SK-N-SH (cell line): ENCODE measurements at regions not wholly inside any gene's neighbourhood (a gene's known extent, or its start where the extent isn't known, plus 50 kb on each side); places are given as distances from the start of the nearest gene placed in this dataset.

Experiments used
- CTCF ChIA-PET: fragments of 300-600, 350-600 bp; formaldehyde crosslinking; extraction: SDS; loops from one replicate; lab custom pipeline; 2021; lab: Yijun Ruan, JAX
- POLR2A ChIA-PET: fragments of 350-600 bp; sonication (Branson Sonifier 250); formaldehyde crosslinking; extraction: SDS; loops from one replicate; lab custom pipeline; 2020; ENCODE audit warnings: antibody characterized with exemption, inconsistent platforms; lab: Yijun Ruan, JAX
- DNase-seq: peaks from one replicate; pipeline ENCODE4 v3.0.0; 2012
- H2AFZ ChIP-seq: fragments of 200-600 bp; sonication (generic); 2 replicates; pipeline ENCODE4 v1.8.1; 2016; ENCODE audit warnings: antibody characterized with exemption, mild to moderate bottlenecking, low read depth
- H3F3A ChIP-seq: fragments of 200-600 bp; sonication (generic); replicated peaks from 2 replicates; pipeline ENCODE3; 2016; ENCODE audit warnings: antibody characterized with exemption, mild to moderate bottlenecking; ENCODE audit not compliant: insufficient read depth
- H3K27ac ChIP-seq, 2 experiments: fragments of 200-500 bp in 1 of 2; fragments of 200-600 bp in 1 of 2; sonication (Bioruptor generic) in 1 of 2; sonication (generic), shearing (Covaris generic) in 1 of 2; 2 replicates each; pipeline versions ENCODE4 v1.5.1 to v1.6.1; 2014 to 2016; ENCODE audit warnings: low read depth in 2 of 2, inconsistent platforms in 1 of 2, low read length in 1 of 2, mild to moderate bottlenecking in 1 of 2, mixed read lengths in 1 of 2
- H3K27me3 ChIP-seq: fragments of 200-600 bp; sonication (generic), shearing (Covaris generic); 2 replicates; pipeline ENCODE4 v1.6.1; 2016; ENCODE audit warnings: mixed run types; ENCODE audit not compliant: insufficient read depth
- H3K36me3 ChIP-seq, 2 experiments: fragments of 200-500 bp in 1 of 2; fragments of 200-600 bp in 1 of 2; sonication (Bioruptor generic) in 1 of 2; sonication (generic) in 1 of 2; replicated peaks in 1 of 2; 2 replicates each; pipeline versions ENCODE3 to v1.5.1; 2014 to 2016; ENCODE audit warnings: low read length in 1 of 2, mild to moderate bottlenecking in 1 of 2; ENCODE audit not compliant: insufficient read depth in 2 of 2, control insufficient read depth in 1 of 2
- H3K4me1 ChIP-seq, 2 experiments: fragments of 200-500 bp in 1 of 2; fragments of 200-600 bp in 1 of 2; sonication (Bioruptor generic) in 1 of 2; sonication (generic), shearing (Covaris generic) in 1 of 2; 2 replicates each; pipeline versions ENCODE4 v1.5.1 to v1.6.1; 2014 to 2016; ENCODE audit warnings: low read depth in 1 of 2, low read length in 1 of 2, mixed run types in 1 of 2; ENCODE audit not compliant: insufficient read depth in 2 of 2, control insufficient read depth in 1 of 2
- H3K4me2 ChIP-seq: fragments of 200-600 bp; sonication (generic), shearing (Covaris generic); 2 replicates; pipeline ENCODE4 v1.6.1; 2017; ENCODE audit warnings: mixed run types
- H3K4me3 ChIP-seq, 2 experiments: fragments of 200-500 bp in 1 of 2; fragments of 200-600 bp in 1 of 2; sonication (Bioruptor generic) in 1 of 2; sonication (generic), shearing (Covaris generic) in 1 of 2; 2 replicates each; pipeline versions ENCODE4 v1.5.1 to v1.8.1; 2014 to 2016; ENCODE audit warnings: low read depth in 2 of 2, inconsistent platforms in 1 of 2, low read length in 1 of 2, mild to moderate bottlenecking in 1 of 2, mixed read lengths in 1 of 2, moderate library complexity in 1 of 2
- H3K79me2 ChIP-seq: fragments of 200-600 bp; sonication (generic); 2 replicates; pipeline ENCODE4 v1.8.1; 2017; ENCODE audit warnings: mild to moderate bottlenecking; ENCODE audit not compliant: insufficient read depth
- H3K9ac ChIP-seq: fragments of 200-600 bp; sonication (generic); 2 replicates; pipeline ENCODE4 v1.6.1; 2017; ENCODE audit warnings: mixed run types
- H3K9me2 ChIP-seq: fragments of 200-600 bp; sonication (generic); 2 replicates; pipeline ENCODE4 v1.6.1; 2017; ENCODE audit warnings: mixed run types
- H3K9me3 ChIP-seq: fragments of 200-600 bp; sonication (generic); 2 replicates; pipeline ENCODE4 v1.6.1; 2017; ENCODE audit warnings: mixed run types, mild to moderate bottlenecking, moderate library complexity
- H4K20me1 ChIP-seq: fragments of 200-600 bp; sonication (generic); 2 replicates; pipeline ENCODE4 v1.6.1; 2017; ENCODE audit warnings: mild to moderate bottlenecking, mixed run types; ENCODE audit not compliant: insufficient read depth
- ELF1 ChIP-seq: IDR thresholded peaks from 2 replicates; pipeline ENCODE4 v1.4.0; 2012
- FOXJ3 ChIP-seq: sonication (generic); formaldehyde crosslinking; IDR thresholded peaks from 2 replicates; pipeline ENCODE4 v1.5.1; 2020; ENCODE audit warnings: mild to moderate bottlenecking, missing genetic modification reagents
- FOXM1 ChIP-seq: IDR thresholded peaks from 2 replicates; pipeline ENCODE4 v1.4.0; 2012; ENCODE audit warnings: low read depth, mild to moderate bottlenecking
- MXI1 ChIP-seq: IDR thresholded peaks from 2 replicates; pipeline ENCODE4 v1.6.1; 2012; ENCODE audit warnings: mild to moderate bottlenecking, low read depth, low read length, improper control_type of control experiment
- NRF1 ChIP-seq: IDR thresholded peaks from 2 replicates; pipeline ENCODE4 v1.6.1; 2012; ENCODE audit warnings: low read depth, mild to moderate bottlenecking, low read length
- RCOR1 ChIP-seq: fragments of 150-350 bp; IDR thresholded peaks from 2 replicates; pipeline ENCODE4 v1.6.1; 2017; ENCODE audit warnings: antibody characterized with exemption, low read length
- SIN3A ChIP-seq: IDR thresholded peaks from 2 replicates; pipeline ENCODE4 v1.6.1; 2012; ENCODE audit warnings: low read depth, mild to moderate bottlenecking, low read length, moderate library complexity, borderline replicate concordance
- SMC3 ChIP-seq: IDR thresholded peaks from 2 replicates; pipeline ENCODE4 v1.6.1; 2012; ENCODE audit warnings: low read depth, low read length, improper control_type of control experiment
- TEAD4 ChIP-seq: IDR thresholded peaks from 2 replicates; pipeline ENCODE4 v1.4.0; 2012; ENCODE audit warnings: mild to moderate bottlenecking, borderline replicate concordance; ENCODE audit not compliant: insufficient read depth
- WGBS: methylation state at CpG from one replicate; pipeline ENCODE4 v1.1.6; 2017; ENCODE audit warnings: low lambda C conversion rate; 5-methylcytosine and 5-hydroxymethylcytosine counted together
- TF ChIP-seq, protein P1 (sequence below): IDR thresholded peaks from 2 replicates; pipeline ENCODE4 v1.6.1; 2012; ENCODE audit warnings: mild to moderate bottlenecking, low read depth, low read length, moderate library complexity
- TF ChIP-seq, protein P2 (sequence below): fragments of 150-350 bp; IDR thresholded peaks from 2 replicates; pipeline ENCODE4 v1.6.1; 2017; ENCODE audit warnings: antibody characterized with exemption, low read length, low read depth, borderline replicate concordance
- TF ChIP-seq, protein P3 (sequence below): IDR thresholded peaks from 2 replicates; pipeline ENCODE4 v1.4.0; 2012; ENCODE audit warnings: low read depth
- TF ChIP-seq, protein P4 (sequence below): IDR thresholded peaks from 2 replicates; pipeline ENCODE4 v1.4.0; 2012; ENCODE audit warnings: low read depth, borderline replicate concordance
- TF ChIP-seq, protein P5 (sequence below): IDR thresholded peaks from 2 replicates; pipeline ENCODE4 v1.4.0; 2012; ENCODE audit warnings: low read depth, borderline replicate concordance
- TF ChIP-seq, protein P6 (sequence below): IDR thresholded peaks from 2 replicates; pipeline ENCODE4; 2012

DNA sequence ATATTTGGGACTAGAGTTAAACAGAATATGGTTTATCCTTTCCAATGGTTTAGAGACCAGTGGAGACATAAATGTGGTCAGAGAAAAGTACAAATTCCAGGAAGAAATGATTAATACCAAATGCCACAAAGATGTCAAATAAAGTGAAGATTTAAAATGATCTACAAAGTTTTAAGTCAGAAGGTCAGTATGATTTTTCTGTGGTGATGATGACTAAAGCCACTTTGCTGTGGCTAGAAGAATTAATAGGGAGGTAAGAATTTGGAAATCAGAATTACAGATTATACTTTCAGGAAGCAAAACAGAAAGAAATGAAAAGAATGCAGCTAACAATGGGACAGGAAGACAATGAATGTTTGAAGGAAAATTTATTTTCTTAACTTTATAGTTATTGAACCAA is 91.5 kb upstream of the CDH7 start:
- no peaks in the 10 kb centered on the region for H3K27me3 ChIP-seq
- H3K9me3 ChIP-seq: no peaks in the 10 kb centered on the region
- H3K4me1 ChIP-seq: no peaks in the 10 kb centered on the region
- H3K36me3 ChIP-seq: no peaks in the 10 kb centered on the region
- H3K4me2 ChIP-seq: no peak overlapping the region
- no peaks in the 10 kb centered on the region for H3F3A ChIP-seq
- no peaks in the 10 kb centered on the region for H3K79me2 ChIP-seq
- CTCF ChIA-PET: no interaction called here
- no peak for DNase-seq
- TF ChIP-seq MXI1: no peak
- no peak for TF ChIP-seq ELF1
- TF ChIP-seq SMC3: no peak
- no peak for TF ChIP-seq FOXM1
- TF ChIP-seq, protein P1, sequence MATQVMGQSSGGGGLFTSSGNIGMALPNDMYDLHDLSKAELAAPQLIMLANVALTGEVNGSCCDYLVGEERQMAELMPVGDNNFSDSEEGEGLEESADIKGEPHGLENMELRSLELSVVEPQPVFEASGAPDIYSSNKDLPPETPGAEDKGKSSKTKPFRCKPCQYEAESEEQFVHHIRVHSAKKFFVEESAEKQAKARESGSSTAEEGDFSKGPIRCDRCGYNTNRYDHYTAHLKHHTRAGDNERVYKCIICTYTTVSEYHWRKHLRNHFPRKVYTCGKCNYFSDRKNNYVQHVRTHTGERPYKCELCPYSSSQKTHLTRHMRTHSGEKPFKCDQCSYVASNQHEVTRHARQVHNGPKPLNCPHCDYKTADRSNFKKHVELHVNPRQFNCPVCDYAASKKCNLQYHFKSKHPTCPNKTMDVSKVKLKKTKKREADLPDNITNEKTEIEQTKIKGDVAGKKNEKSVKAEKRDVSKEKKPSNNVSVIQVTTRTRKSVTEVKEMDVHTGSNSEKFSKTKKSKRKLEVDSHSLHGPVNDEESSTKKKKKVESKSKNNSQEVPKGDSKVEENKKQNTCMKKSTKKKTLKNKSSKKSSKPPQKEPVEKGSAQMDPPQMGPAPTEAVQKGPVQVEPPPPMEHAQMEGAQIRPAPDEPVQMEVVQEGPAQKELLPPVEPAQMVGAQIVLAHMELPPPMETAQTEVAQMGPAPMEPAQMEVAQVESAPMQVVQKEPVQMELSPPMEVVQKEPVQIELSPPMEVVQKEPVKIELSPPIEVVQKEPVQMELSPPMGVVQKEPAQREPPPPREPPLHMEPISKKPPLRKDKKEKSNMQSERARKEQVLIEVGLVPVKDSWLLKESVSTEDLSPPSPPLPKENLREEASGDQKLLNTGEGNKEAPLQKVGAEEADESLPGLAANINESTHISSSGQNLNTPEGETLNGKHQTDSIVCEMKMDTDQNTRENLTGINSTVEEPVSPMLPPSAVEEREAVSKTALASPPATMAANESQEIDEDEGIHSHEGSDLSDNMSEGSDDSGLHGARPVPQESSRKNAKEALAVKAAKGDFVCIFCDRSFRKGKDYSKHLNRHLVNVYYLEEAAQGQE: no peak
- no peak for TF ChIP-seq RCOR1
- TF ChIP-seq FOXJ3: no peak
- TF ChIP-seq, protein P2, sequence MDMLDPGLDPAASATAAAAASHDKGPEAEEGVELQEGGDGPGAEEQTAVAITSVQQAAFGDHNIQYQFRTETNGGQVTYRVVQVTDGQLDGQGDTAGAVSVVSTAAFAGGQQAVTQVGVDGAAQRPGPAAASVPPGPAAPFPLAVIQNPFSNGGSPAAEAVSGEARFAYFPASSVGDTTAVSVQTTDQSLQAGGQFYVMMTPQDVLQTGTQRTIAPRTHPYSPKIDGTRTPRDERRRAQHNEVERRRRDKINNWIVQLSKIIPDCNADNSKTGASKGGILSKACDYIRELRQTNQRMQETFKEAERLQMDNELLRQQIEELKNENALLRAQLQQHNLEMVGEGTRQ: no peak
- no peak for TF ChIP-seq SIN3A
- TF ChIP-seq, protein P3, sequence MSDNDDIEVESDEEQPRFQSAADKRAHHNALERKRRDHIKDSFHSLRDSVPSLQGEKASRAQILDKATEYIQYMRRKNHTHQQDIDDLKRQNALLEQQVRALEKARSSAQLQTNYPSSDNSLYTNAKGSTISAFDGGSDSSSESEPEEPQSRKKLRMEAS: no peak
- TF ChIP-seq, all 33 proteins: peak for 0
- Histone ChIP-seq H3K9ac (no peak overlapping the region), H3K27ac (no peak overlapping the region), H3K4me3 (no peak overlapping the region), H3K9me2 (no peaks in the 10 kb centered on the region), H4K20me1 (no peaks in the 10 kb centered on the region), H2AFZ (no peak overlapping the region)
- POLR2A ChIA-PET: no interaction called here

DNA sequence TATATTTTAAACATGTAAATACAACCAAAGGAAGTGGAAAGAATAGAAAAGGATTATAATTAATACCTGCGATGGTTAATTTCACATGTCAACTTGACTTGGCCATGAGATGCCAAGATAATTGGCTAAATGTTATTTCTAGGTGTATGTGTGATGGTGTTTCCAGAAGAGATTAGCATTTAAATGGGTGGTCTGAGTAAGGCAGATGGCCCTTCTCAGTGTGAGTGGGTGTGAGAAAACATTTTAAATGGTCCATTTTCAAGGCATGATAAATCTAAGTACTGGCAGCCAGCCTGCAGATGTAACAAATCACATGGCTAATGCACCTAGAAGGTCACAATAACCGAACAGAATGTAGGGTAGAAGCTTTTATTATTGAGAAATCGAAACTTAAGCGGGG is 99.6 kb upstream of the CDH7 start:
- Histone ChIP-seq H2AFZ (no peak overlapping the region), H3F3A (no peaks in the 10 kb centered on the region), H3K4me1 (no peaks in the 10 kb centered on the region), H3K36me3 (no peaks in the 10 kb centered on the region), H3K79me2 (no peaks in the 10 kb centered on the region), H3K9ac (no peak overlapping the region), H3K4me2 (no peak overlapping the region), H3K4me3 (no peak overlapping the region), H3K27ac (no peak overlapping the region), H4K20me1 (no peaks in the 10 kb centered on the region), H3K9me3 (no peaks in the 10 kb centered on the region; the same call in none of the 2 replicates), H3K9me2 (no peaks in the 10 kb centered on the region; the same call in 1 of the 2 replicates), H3K27me3 (no peaks in the 10 kb centered on the region)
- no peak for DNase-seq
- POLR2A ChIA-PET: no interaction called here
- CTCF ChIA-PET: no interaction called here
- no peak for TF ChIP-seq TEAD4
- TF ChIP-seq, protein P4, sequence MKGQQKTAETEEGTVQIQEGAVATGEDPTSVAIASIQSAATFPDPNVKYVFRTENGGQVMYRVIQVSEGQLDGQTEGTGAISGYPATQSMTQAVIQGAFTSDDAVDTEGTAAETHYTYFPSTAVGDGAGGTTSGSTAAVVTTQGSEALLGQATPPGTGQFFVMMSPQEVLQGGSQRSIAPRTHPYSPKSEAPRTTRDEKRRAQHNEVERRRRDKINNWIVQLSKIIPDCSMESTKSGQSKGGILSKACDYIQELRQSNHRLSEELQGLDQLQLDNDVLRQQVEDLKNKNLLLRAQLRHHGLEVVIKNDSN: no peak
- no peak for TF ChIP-seq NRF1
- TF ChIP-seq, protein P5, sequence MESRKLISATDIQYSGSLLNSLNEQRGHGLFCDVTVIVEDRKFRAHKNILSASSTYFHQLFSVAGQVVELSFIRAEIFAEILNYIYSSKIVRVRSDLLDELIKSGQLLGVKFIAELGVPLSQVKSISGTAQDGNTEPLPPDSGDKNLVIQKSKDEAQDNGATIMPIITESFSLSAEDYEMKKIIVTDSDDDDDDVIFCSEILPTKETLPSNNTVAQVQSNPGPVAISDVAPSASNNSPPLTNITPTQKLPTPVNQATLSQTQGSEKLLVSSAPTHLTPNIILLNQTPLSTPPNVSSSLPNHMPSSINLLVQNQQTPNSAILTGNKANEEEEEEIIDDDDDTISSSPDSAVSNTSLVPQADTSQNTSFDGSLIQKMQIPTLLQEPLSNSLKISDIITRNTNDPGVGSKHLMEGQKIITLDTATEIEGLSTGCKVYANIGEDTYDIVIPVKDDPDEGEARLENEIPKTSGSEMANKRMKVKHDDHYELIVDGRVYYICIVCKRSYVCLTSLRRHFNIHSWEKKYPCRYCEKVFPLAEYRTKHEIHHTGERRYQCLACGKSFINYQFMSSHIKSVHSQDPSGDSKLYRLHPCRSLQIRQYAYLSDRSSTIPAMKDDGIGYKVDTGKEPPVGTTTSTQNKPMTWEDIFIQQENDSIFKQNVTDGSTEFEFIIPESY: no peak
- TF ChIP-seq, protein P6, sequence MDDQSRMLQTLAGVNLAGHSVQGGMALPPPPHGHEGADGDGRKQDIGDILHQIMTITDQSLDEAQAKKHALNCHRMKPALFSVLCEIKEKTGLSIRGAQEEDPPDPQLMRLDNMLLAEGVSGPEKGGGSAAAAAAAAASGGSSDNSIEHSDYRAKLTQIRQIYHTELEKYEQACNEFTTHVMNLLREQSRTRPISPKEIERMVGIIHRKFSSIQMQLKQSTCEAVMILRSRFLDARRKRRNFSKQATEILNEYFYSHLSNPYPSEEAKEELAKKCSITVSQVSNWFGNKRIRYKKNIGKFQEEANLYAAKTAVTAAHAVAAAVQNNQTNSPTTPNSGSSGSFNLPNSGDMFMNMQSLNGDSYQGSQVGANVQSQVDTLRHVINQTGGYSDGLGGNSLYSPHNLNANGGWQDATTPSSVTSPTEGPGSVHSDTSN: no peak
- no peak for TF ChIP-seq FOXJ3
- WGBS: 9% methylated on average over 4 of the region's 4 CpGs
